ENCODE measurements at regions not wholly inside any gene's neighbourhood (a gene's known extent, or its start where the extent isn't known, plus 50 kb on each side); places are given as distances from the start of the nearest gene placed in this dataset.

GRCh38 chr6:140670021-140670420, 1295.6 kb upstream of the CITED2 start:
- no peak overlapping the region for H2AFZ ChIP-seq (ENCODE audit: low read depth, low read length)
- no peak overlapping the region for H3K9ac ChIP-seq (ENCODE audit: low read length)

GRCh38 chr6:140669321-140669720, 1294.9 kb upstream of the CITED2 start:
- H3K27ac ChIP-seq (ENCODE audit: low read length) = no peak overlapping the region
- H3K4me3 ChIP-seq (ENCODE audit: low read length) = no peak overlapping the region
- no peaks in the 10 kb centered on the region for H3K79me2 ChIP-seq (replicated peaks; ENCODE audit: insufficient read depth, low read length)
- no peaks in the 10 kb centered on the region for H3K9me3 ChIP-seq (ENCODE audit: low read length)
- no peaks in the 10 kb centered on the region for H3K9me2 ChIP-seq (ENCODE audit: insufficient read depth, low read length)
- H3K27me3 ChIP-seq (ENCODE audit: insufficient read depth, low read depth, low read length) = no peaks in the 10 kb centered on the region
- TF ChIP-seq RAD21 (conservative IDR thresholded peaks at IDR 0.05) (no peak), TAF1 (IDR thresholded peaks at IDR 0.05; ENCODE audit: low read depth) (no peak), REST (IDR thresholded peaks at IDR 0.05; ENCODE audit: borderline replicate concordance) (no peak), SMC3 (conservative IDR thresholded peaks at IDR 0.05; ENCODE audit: poor library complexity) (no peak), MXI1 (conservative IDR thresholded peaks at IDR 0.05; ENCODE audit: poor library complexity, severe bottlenecking) (no peak), EZH2 (IDR thresholded peaks at IDR 0.05; ENCODE audit: borderline replicate concordance, insufficient read depth, low read length, poor library complexity, severe bottlenecking) (no peak)
- no peaks in the 10 kb centered on the region for H3F3A ChIP-seq (ENCODE audit: insufficient read depth, low read length, poor library complexity, severe bottlenecking)
- no peak overlapping the region for H3K9ac ChIP-seq (ENCODE audit: low read length)
- H3K36me3 ChIP-seq (ENCODE audit: insufficient read depth, low read length) = no peaks in the 10 kb centered on the region
- H4K20me1 ChIP-seq (ENCODE audit: insufficient read depth) = no peaks in the 10 kb centered on the region
- no peak overlapping the region for H2AFZ ChIP-seq (ENCODE audit: low read depth, low read length)
- no peak overlapping the region for H3K4me2 ChIP-seq (ENCODE audit: low read length)

More at GRCh38 chr6:140670021-140670420, 1295.6 kb upstream of the CITED2 start:
- H3K36me3 ChIP-seq (ENCODE audit: insufficient read depth, low read length) = no peaks in the 10 kb centered on the region
- TF ChIP-seq TAF1 (IDR thresholded peaks at IDR 0.05; ENCODE audit: low read depth) (no peak), RAD21 (conservative IDR thresholded peaks at IDR 0.05) (no peak), MXI1 (conservative IDR thresholded peaks at IDR 0.05; ENCODE audit: poor library complexity, severe bottlenecking) (no peak), SMC3 (conservative IDR thresholded peaks at IDR 0.05; ENCODE audit: poor library complexity) (no peak), POLR2AphosphoS5 (IDR thresholded peaks at IDR 0.05) (no peak), CTCF (IDR thresholded peaks at IDR 0.05; ENCODE audit: poor library complexity, severe bottlenecking) (no peak), EP300 (conservative IDR thresholded peaks at IDR 0.05; ENCODE audit: poor library complexity, severe bottlenecking) (no peak)
- H3F3A ChIP-seq (ENCODE audit: insufficient read depth, low read length, poor library complexity, severe bottlenecking) = no peaks in the 10 kb centered on the region
- no peaks in the 10 kb centered on the region for H3K27me3 ChIP-seq (ENCODE audit: insufficient read depth, low read depth, low read length)
- H3K79me2 ChIP-seq (replicated peaks; ENCODE audit: insufficient read depth, low read length) = no peaks in the 10 kb centered on the region
- no peaks in the 10 kb centered on the region for H3K9me2 ChIP-seq (ENCODE audit: insufficient read depth, low read length)
- H4K20me1 ChIP-seq (ENCODE audit: insufficient read depth) = no peaks in the 10 kb centered on the region
- H3K4me2 ChIP-seq (ENCODE audit: low read length) = no peak overlapping the region
- no peaks in the 10 kb centered on the region for H3K9me3 ChIP-seq (ENCODE audit: low read length)
- no peak overlapping the region for H3K4me3 ChIP-seq (ENCODE audit: low read length)
- H3K27ac ChIP-seq (ENCODE audit: low read length) = no peak overlapping the region

Data from neural cell (in vitro differentiated cells).